ENCODE measurements at regions not wholly inside any gene's neighbourhood (a gene's known extent, or its start where the extent isn't known, plus 50 kb on each side); places are given as distances from the start of the nearest gene placed in this dataset.

DNA sequence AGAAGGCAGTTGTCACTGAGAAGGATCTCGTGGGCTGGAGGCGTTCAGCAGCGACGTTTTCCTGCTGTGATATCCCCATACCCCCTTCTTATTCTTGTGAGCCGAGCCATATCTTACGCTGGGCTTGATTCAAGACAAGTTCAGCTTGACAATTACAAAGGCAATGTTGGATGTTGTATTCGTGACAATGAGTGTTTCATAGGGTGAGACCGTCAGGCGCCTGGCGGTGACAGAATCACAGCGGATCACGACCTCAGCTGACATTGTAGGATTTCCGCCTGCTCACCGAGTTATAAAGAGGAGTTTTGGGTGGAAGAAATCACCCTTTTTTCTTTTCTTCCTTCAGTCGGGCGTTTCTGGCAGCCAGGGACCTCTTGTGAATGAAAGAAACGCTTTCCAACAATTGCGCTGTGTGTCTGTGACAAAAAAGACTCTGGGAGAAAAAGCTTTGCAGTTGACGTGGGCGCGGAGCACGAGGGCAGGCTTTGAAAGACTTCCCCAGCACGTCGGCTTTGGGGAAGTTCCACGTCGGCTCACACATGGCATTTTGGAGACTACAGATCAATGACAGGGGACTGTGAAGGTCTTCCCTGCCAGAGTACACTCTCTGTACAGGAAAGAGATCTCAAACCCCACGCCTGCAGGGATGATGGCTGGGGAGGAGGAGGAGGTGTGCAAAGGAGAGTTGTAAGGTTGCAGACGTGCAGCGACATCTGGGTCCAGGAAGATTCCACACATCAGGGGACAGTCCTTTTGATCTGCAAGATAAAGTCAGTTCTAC, 135.4 kb downstream of the CRLF2 start:
- TF ChIP-seq FOXK2 (IDR thresholded peaks at IDR 0.05): no peak
- TF ChIP-seq LEF1 (IDR thresholded peaks at IDR 0.05; ENCODE audit: borderline replicate concordance): no peak
- TF ChIP-seq ARNT (IDR thresholded peaks at IDR 0.05): no peak
- no peak for TF ChIP-seq ELF4 (IDR thresholded peaks at IDR 0.05)
- TF ChIP-seq FOXM1 (IDR thresholded peaks at IDR 0.05; ENCODE audit: borderline replicate concordance): no peak
- no peak for TF ChIP-seq BHLHE40 (IDR thresholded peaks at IDR 0.05; ENCODE audit: borderline replicate concordance)
- TF ChIP-seq, protein P1, sequence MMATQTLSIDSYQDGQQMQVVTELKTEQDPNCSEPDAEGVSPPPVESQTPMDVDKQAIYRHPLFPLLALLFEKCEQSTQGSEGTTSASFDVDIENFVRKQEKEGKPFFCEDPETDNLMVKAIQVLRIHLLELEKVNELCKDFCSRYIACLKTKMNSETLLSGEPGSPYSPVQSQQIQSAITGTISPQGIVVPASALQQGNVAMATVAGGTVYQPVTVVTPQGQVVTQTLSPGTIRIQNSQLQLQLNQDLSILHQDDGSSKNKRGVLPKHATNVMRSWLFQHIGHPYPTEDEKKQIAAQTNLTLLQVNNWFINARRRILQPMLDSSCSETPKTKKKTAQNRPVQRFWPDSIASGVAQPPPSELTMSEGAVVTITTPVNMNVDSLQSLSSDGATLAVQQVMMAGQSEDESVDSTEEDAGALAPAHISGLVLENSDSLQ (IDR thresholded peaks at IDR 0.05): no peak
